Gastroesophageal sphincter (tissue), 4 donors: ENCODE measurements at regions not wholly inside any gene's neighbourhood (a gene's known extent, or its start where the extent isn't known, plus 50 kb on each side); places are given as distances from the start of the nearest gene placed in this dataset.
"Not testable (repeated sequence)": the region's sequence is repeated elsewhere in the genome, so short reads cannot be mapped to it uniquely, and the experiment has no call there.

Experiments
- ATAC-seq: fragments of 150-250 bp; one replicate; pipeline ENCODE4 v1.9.1; 2016; ENCODE audit warnings: mild to moderate bottlenecking, moderate library complexity
- H3K27ac ChIP-seq, 4 donors: fragments of 200-600 bp; sonication (generic) in 3 of 4; 1 replicate in 3 of 4; 2 replicates in 1 of 4; pipeline ENCODE4 v1.5.1; 2016 to 2019
- H3K27me3 ChIP-seq: fragments of 200-600 bp; sonication (generic); one replicate; pipeline ENCODE4 v1.5.1; 2019
- H3K36me3 ChIP-seq, 2 donors: fragments of 200-600 bp; sonication (generic); one replicate each; pipeline ENCODE4 v1.5.1; 2019; ENCODE audit warnings: control low read depth in 1 of 2
- H3K4me1 ChIP-seq, 3 donors: fragments of 200-600 bp; sonication (generic); 1 replicate in 2 of 3; 2 replicates in 1 of 3; pipeline ENCODE4 v1.5.1; 2016 to 2019; ENCODE audit warnings: control low read depth in 2 of 3
- H3K4me3 ChIP-seq, 2 donors: fragments of 200-600 bp; sonication (generic); one replicate each; pipeline ENCODE4 v1.5.1; 2019; ENCODE audit warnings: mild to moderate bottlenecking in 1 of 2, moderate library complexity in 1 of 2
- H3K9me3 ChIP-seq, 3 donors: fragments of 200-600 bp; sonication (generic); one replicate each; pipeline ENCODE4 v1.5.1; 2017 to 2019; ENCODE audit warnings: control low read depth in 2 of 3
- CTCF ChIP-seq, 4 experiments: fragments of 200-600 bp in 2 of 4; fragments of 450-650 bp in 2 of 4; sonication (generic) in 1 of 4; IDR thresholded peaks; one replicate each; pipeline ENCODE4 v1.5.1; 2017 to 2019; ENCODE audit warnings: antibody characterized with exemption in 4 of 4, mild to moderate bottlenecking in 2 of 4, moderate library complexity in 2 of 4
- EP300 ChIP-seq: sonication (generic); formaldehyde crosslinking; IDR thresholded peaks from one replicate; pipeline ENCODE4 v1.6.1; 2017; ENCODE audit warnings: antibody characterized with exemption, mild to moderate bottlenecking
- POLR2A ChIP-seq, 2 donors: fragments of 450-650 bp; IDR thresholded peaks; one replicate each; pipeline ENCODE4 v1.6.1; 2017; ENCODE audit warnings: antibody characterized with exemption in 2 of 2, mild to moderate bottlenecking in 2 of 2, moderate library complexity in 1 of 2
- POLR2AphosphoS5 ChIP-seq: sonication (generic); formaldehyde crosslinking; IDR thresholded peaks from one replicate; pipeline ENCODE4 v1.6.1; 2017; ENCODE audit warnings: antibody characterized with exemption
- WGBS, 2 donors: methylation state at CpG; one replicate each; pipeline ENCODE4 v1.1.5; 2018; ENCODE audit warnings: low coverage in 1 of 2; 5-methylcytosine and 5-hydroxymethylcytosine counted together

- Histone ChIP-seq H3K36me3 (no peaks in the 10 kb centered on the region), H3K9me3 (no peaks in the 10 kb centered on the region), H3K27ac (no peak overlapping the region), H3K27me3 (no peaks in the 10 kb centered on the region), H3K4me1 (no peaks in the 10 kb centered on the region), H3K4me3 (no peak overlapping the region)
- ATAC-seq: no peak
- 75 to 83% methylated on average over 1 to 2 of the region's 2 CpGs for WGBS, 2 donors
- no peak for TF ChIP-seq POLR2AphosphoS5
- no peak for TF ChIP-seq EP300
- TF ChIP-seq CTCF (IDR thresholded peaks at IDR 0.05): no peak
- no peak for TF ChIP-seq POLR2A (IDR thresholded peaks at IDR 0.05)
Observed at GRCh38 chr1:81186261-81186660, 614.5 kb upstream of the ADGRL2 start.

- no peak for ATAC-seq
- TF ChIP-seq POLR2AphosphoS5: no peak
- TF ChIP-seq CTCF (IDR thresholded peaks at IDR 0.05): no peak
- TF ChIP-seq POLR2A (IDR thresholded peaks at IDR 0.05): no peak
- TF ChIP-seq EP300: no peak
- 75% methylated on average over 1 of the region's 1 CpG; no CpG with 5 or more reads in 1 of the 2 donors for WGBS, 2 donors
Observed at GRCh38 chr1:81183553-81183952, 617.2 kb upstream of the ADGRL2 start.

GRCh38 chr1:81183051-81183450 is 617.7 kb upstream of the ADGRL2 start:
- Histone ChIP-seq H3K27ac (no peak overlapping the region), H3K9me3 (no peaks in the 10 kb centered on the region), H3K27me3 (no peaks in the 10 kb centered on the region), H3K36me3 (no peaks in the 10 kb centered on the region), H3K4me3 (no peak overlapping the region), H3K4me1 (no peaks in the 10 kb centered on the region)
- WGBS, 2 donors: 41 to 84% methylated on average over 5 to 6 of the region's 6 CpGs
- TF ChIP-seq POLR2A (IDR thresholded peaks at IDR 0.05) (no peak), POLR2AphosphoS5 (no peak), CTCF (IDR thresholded peaks at IDR 0.05) (no peak), EP300 (no peak)
- ATAC-seq: no peak

More at GRCh38 chr1:81183553-81183952, 617.2 kb upstream of the ADGRL2 start:
- no peak overlapping the region for H3K4me3 ChIP-seq
- no peaks in the 10 kb centered on the region for H3K4me1 ChIP-seq
- H3K9me3 ChIP-seq: no peaks in the 10 kb centered on the region
- H3K27me3 ChIP-seq: no peaks in the 10 kb centered on the region
- H3K27ac ChIP-seq: no peak overlapping the region
- H3K36me3 ChIP-seq: no peaks in the 10 kb centered on the region

GRCh38 chr1:81179242-81179641 is 621.5 kb upstream of the ADGRL2 start:
- WGBS, 2 donors: 9 to 29% methylated on average over 1 of the region's 1 CpG
- no peak for ATAC-seq

GRCh38 chr1:81178431-81179093 is 622.2 kb upstream of the ADGRL2 start:
- not testable (repeated sequence) for H3K9me3 ChIP-seq, H3K4me1 ChIP-seq, H3K36me3 ChIP-seq, ATAC-seq, H3K27ac ChIP-seq, H3K4me3 ChIP-seq, H3K27me3 ChIP-seq
- WGBS, 2 donors: no CpG with 5 or more reads among the region's 30 CpGs

More at GRCh38 chr1:81179242-81179641, 621.5 kb upstream of the ADGRL2 start:
- Histone ChIP-seq H3K9me3 (peaks cover 0 to under 1% (median 0%) of the 10 kb centered on the region in 3 donors), H3K27ac (no peak overlapping the region), H3K36me3 (no peaks in the 10 kb centered on the region), H3K4me1 (no peaks in the 10 kb centered on the region), H3K27me3 (no peaks in the 10 kb centered on the region), H3K4me3 (no peak overlapping the region)
- TF ChIP-seq POLR2AphosphoS5 (no peak), POLR2A (IDR thresholded peaks at IDR 0.05) (no peak), EP300 (no peak), CTCF (IDR thresholded peaks at IDR 0.05) (no peak)
